ENCODE measurements at regions not wholly inside any gene's neighbourhood (a gene's known extent, or its start where the extent isn't known, plus 50 kb on each side); places are given as distances from the start of the nearest gene placed in this dataset.

GRCh38 chr2:34266908-34267697 is 668.0 kb upstream of the FAM98A start:
- CTCF ChIA-PET (ENCODE audit: partially characterized antibody) = no interaction called here
- FAIRE-seq = no peak
- H2AFZ ChIP-seq (ENCODE audit: low read length) = no peak overlapping the region
- no peak overlapping the region for H3K4me3 ChIP-seq (ENCODE audit: extremely low read depth in 1 of 4, insufficient read depth in 2 of 4, low read depth in 3 of 4, low read length in 4 of 4)
- H2BK15ac ChIP-seq (ENCODE audit: low read length) = no peak overlapping the region
- H3K9ac ChIP-seq (replicated peaks in 1 of 4; ENCODE audit: extremely low read depth in 1 of 4, low read depth in 3 of 4, low read length in 3 of 4) = no peak overlapping the region
- no peaks in the 10 kb centered on the region for H4K20me1 ChIP-seq (replicated peaks in 1 of 2; ENCODE audit: control insufficient read depth in 1 of 2, insufficient read depth in 2 of 2, low read length in 2 of 2)
- H3K27me3 ChIP-seq (replicated peaks in 1 of 4; ENCODE audit: control insufficient read depth in 3 of 4, extremely low read depth in 1 of 4, insufficient read depth in 3 of 4, low read length in 3 of 4) = no peaks in the 10 kb centered on the region
- no peak overlapping the region for H4K8ac ChIP-seq (ENCODE audit: extremely low read depth, insufficient read depth, low read length)
- H3K79me1 ChIP-seq (ENCODE audit: low read depth, low read length) = no peaks in the 10 kb centered on the region
- H3K27ac ChIP-seq (ENCODE audit: low read depth, low read length) = no peak overlapping the region
- H3K4me2 ChIP-seq (ENCODE audit: insufficient read depth in 1 of 2, low read depth in 2 of 2, low read length in 2 of 2) = no peak overlapping the region
- H2BK120ac ChIP-seq (replicated peaks; ENCODE audit: low read depth, low read length) = no peak overlapping the region
- 83% methylated on average over 9 of the region's 9 CpGs; no CpG with 5 or more reads in 1 of the 2 experiments for WGBS, 2 experiments (ENCODE audit: extremely low coverage in 1 of 2, insufficient coverage in 1 of 2, insufficient read length in 1 of 2, insufficient replicate concordance in 2 of 2, low coverage in 1 of 2, low lambda C conversion rate in 2 of 2, missing lambda C conversion rate in 1 of 2)
- no peaks in the 10 kb centered on the region for H3K23me2 ChIP-seq (ENCODE audit: low read depth, low read length)
- H3K23ac ChIP-seq (ENCODE audit: insufficient read length) = no peak overlapping the region
- H2BK20ac ChIP-seq (ENCODE audit: low read length) = no peak overlapping the region
- no peaks in the 10 kb centered on the region for H3K9me3 ChIP-seq (ENCODE audit: insufficient read depth in 2 of 2, low read depth in 1 of 2, low read length in 1 of 2)
- no peak overlapping the region for H2BK12ac ChIP-seq (ENCODE audit: low read depth, low read length)
- H3K56ac ChIP-seq (replicated peaks; ENCODE audit: insufficient read length, low read depth, low read length) = no peak overlapping the region
- no peak overlapping the region for H2AK5ac ChIP-seq (ENCODE audit: low read depth, low read length)
- no peak overlapping the region for H2BK5ac ChIP-seq (ENCODE audit: low read depth, low read length)
- no peak overlapping the region for H3K14ac ChIP-seq (ENCODE audit: insufficient read length)
- POLR2A ChIA-PET (ENCODE audit: partially characterized antibody) = no interaction called here
- no peak overlapping the region for H3K18ac ChIP-seq (ENCODE audit: extremely low read depth, low read length)
- DNase-seq (ENCODE audit: low read depth in 1 of 2, low spot score in 2 of 2) = no peak
- H3K4ac ChIP-seq (replicated peaks; ENCODE audit: insufficient read length, low read depth, low read length) = no peak overlapping the region
- no peaks in the 10 kb centered on the region for H3K36me3 ChIP-seq (ENCODE audit: control insufficient read depth in 2 of 4, insufficient read depth in 4 of 4, low read length in 3 of 4)
- H3K79me2 ChIP-seq (ENCODE audit: control insufficient read depth in 1 of 2, insufficient read depth in 2 of 2, low read length in 2 of 2) = no peaks in the 10 kb centered on the region
- H4K91ac ChIP-seq (replicated peaks; ENCODE audit: insufficient read length, low read length) = no peak overlapping the region
- H3K4me1 ChIP-seq (replicated peaks in 1 of 4; ENCODE audit: control insufficient read depth in 3 of 4, insufficient read depth in 4 of 4, low read length in 3 of 4) = no peaks in the 10 kb centered on the region
- no peak overlapping the region for H4K5ac ChIP-seq (ENCODE audit: insufficient read length, low read depth, low read length)
- TF ChIP-seq TEAD4 (IDR thresholded peaks at IDR 0.05; ENCODE audit: low read depth, low read length) = no peak
- no peak for TF ChIP-seq SIX5 (IDR thresholded peaks at IDR 0.05; ENCODE audit: low read depth, low read length)
- no peak for TF ChIP-seq TCF12 (IDR thresholded peaks at IDR 0.05; ENCODE audit: low read depth, low read length)
- no peak for TF ChIP-seq CTBP2 (IDR thresholded peaks at IDR 0.05; ENCODE audit: borderline replicate concordance, insufficient read depth, insufficient read length, low read length)
- no peak for TF ChIP-seq CHD1 (IDR thresholded peaks at IDR 0.05; ENCODE audit: low read depth, low read length)
- TF ChIP-seq SUZ12 (IDR thresholded peaks at IDR 0.05; ENCODE audit: low read length) = no peak
- no peak for TF ChIP-seq E2F6 (IDR thresholded peaks at IDR 0.05)
- TF ChIP-seq BCL11A (IDR thresholded peaks at IDR 0.05; ENCODE audit: low read depth in 2 of 2, low read length in 2 of 2) = no peak
- TF ChIP-seq KDM5A (IDR thresholded peaks at IDR 0.05; ENCODE audit: low read length) = no peak
- TF ChIP-seq RAD21 (IDR thresholded peaks at IDR 0.05 in 1 of 2, conservative IDR thresholded peaks at IDR 0.05 in 1 of 2; ENCODE audit: low read depth in 2 of 2, low read length in 2 of 2) = no peak
- no peak for TF ChIP-seq POLR2AphosphoS5 (IDR thresholded peaks at IDR 0.05; ENCODE audit: low read depth, low read length)
- TF ChIP-seq CBX5 (IDR thresholded peaks at IDR 0.05; ENCODE audit: low read depth, low read length) = no peak
- TF ChIP-seq SP2 (IDR thresholded peaks at IDR 0.05; ENCODE audit: low read length) = no peak

All from H1 (cell line).